GM19043 (cell line): ENCODE measurements at regions not wholly inside any gene's neighbourhood (a gene's known extent, or its start where the extent isn't known, plus 50 kb on each side); places are given as distances from the start of the nearest gene placed in this dataset.
"Not testable (repeated sequence)": the region's sequence is repeated elsewhere in the genome, so short reads cannot be mapped to it uniquely, and the experiment has no call there.

Source experiments
- ATAC-seq: cut with Tn5 transposase; IDR thresholded peaks from one replicate; pipeline ENCODE4 v1.9.1; 2021; ENCODE audit warnings: low read depth; ENCODE audit not compliant: unreplicated experiment

GRCh38 chr14:59127437-59127732 lies 61.1 kb upstream of the DAAM1 start:
- no peak for ATAC-seq

GRCh38 chr14:59130462-59130861 lies 58.0 kb upstream of the DAAM1 start:
- ATAC-seq = no peak

GRCh38 chr14:59131938-59132795 lies 56.3 kb upstream of the DAAM1 start:
- ATAC-seq = no peak

- no peak for ATAC-seq
Observed at GRCh38 chr14:59132796-59133494, 55.5 kb upstream of the DAAM1 start.

GRCh38 chr14:59133709-59134108 lies 54.8 kb upstream of the DAAM1 start:
- no peak for ATAC-seq

- no peak for ATAC-seq
Observed at GRCh38 chr14:59134307-59134706, 54.2 kb upstream of the DAAM1 start.

- ATAC-seq = no peak
Observed at GRCh38 chr14:59137256-59137655, 51.2 kb upstream of the DAAM1 start.

GRCh38 chr14:59138576-59138975 lies 49.9 kb upstream of the DAAM1 start:
- not testable (repeated sequence) for ATAC-seq
